OCI-LY3 (cell line): ENCODE measurements at regions not wholly inside any gene's neighbourhood (a gene's known extent, or its start where the extent isn't known, plus 50 kb on each side); places are given as distances from the start of the nearest gene placed in this dataset.

Experiments used
- H2AFZ ChIP-seq: fragments of 200-600, 300-600 bp; shearing (Covaris generic); 2 replicates; pipeline ENCODE4 v1.6.0; 2014; ENCODE audit warnings: antibody characterized with exemption, low read depth, low read length
- H3K27ac ChIP-seq: fragments of 200-600, 300-600 bp; sonication (generic); 2 replicates; pipeline ENCODE4 v1.5.1; 2014; ENCODE audit warnings: mild to moderate bottlenecking, low read length, moderate library complexity, mixed read lengths
- H3K27me3 ChIP-seq: fragments of 200-600, 300-600 bp; sonication (generic); 2 replicates; pipeline ENCODE4 v1.6.1; 2014; ENCODE audit warnings: low read depth, low read length, mixed read lengths
- H3K36me3 ChIP-seq: fragments of 200-600, 300-600 bp; sonication (generic); replicated peaks from 2 replicates; pipeline ENCODE3; 2014; ENCODE audit warnings: low read depth, low read length, mixed read lengths
- H3K4me1 ChIP-seq: fragments of 300-600, 200-600 bp; sonication (generic); 2 replicates; pipeline ENCODE4 v1.6.1; 2014; ENCODE audit warnings: low read length, mixed read lengths
- H3K4me2 ChIP-seq: fragments of 200-600, 300-600 bp; sonication (generic); 2 replicates; pipeline ENCODE4 v1.6.1; 2014; ENCODE audit warnings: low read length, mixed read lengths
- H3K4me3 ChIP-seq: fragments of 300-600, 200-600 bp; sonication (generic); 2 replicates; pipeline ENCODE4 v1.5.1; 2014; ENCODE audit warnings: antibody characterized with exemption, mild to moderate bottlenecking, low read length, moderate library complexity
- H3K79me2 ChIP-seq: fragments of 300-600, 200-600 bp; shearing (Covaris generic); 2 replicates; pipeline ENCODE4 v1.6.1; 2014; ENCODE audit warnings: mild to moderate bottlenecking, low read length, mixed read lengths
- H3K9ac ChIP-seq: fragments of 300-600, 200-600 bp; shearing (Covaris generic); 2 replicates; pipeline ENCODE4 v1.6.0; 2014; ENCODE audit warnings: mild to moderate bottlenecking, low read length, moderate library complexity
- H3K9me3 ChIP-seq: fragments of 200-600, 300-600 bp; shearing (Covaris generic); 2 replicates; pipeline ENCODE4 v1.6.1; 2014; ENCODE audit warnings: low read length, mixed read lengths; ENCODE audit not compliant: insufficient read depth
- H4K20me1 ChIP-seq: fragments of 200-600, 300-600 bp; sonication (generic); 2 replicates; pipeline ENCODE4 v1.6.1; 2016; ENCODE audit warnings: low read length, mixed read lengths; ENCODE audit not compliant: insufficient read depth
- EZH2phosphoT487 ChIP-seq: fragments of 200-600 bp; shearing (Covaris generic); IDR thresholded peaks from 2 replicates; pipeline ENCODE4 v1.6.1; 2018; ENCODE audit warnings: antibody characterized with exemption, mixed run types, low read depth
- TF ChIP-seq, protein P1 (sequence below): fragments of 200-600, 300-600 bp; sonication (generic); IDR thresholded peaks from 2 replicates; pipeline ENCODE4 v1.5.1; 2014; ENCODE audit warnings: antibody characterized with exemption, low read length, low read depth

DNA sequence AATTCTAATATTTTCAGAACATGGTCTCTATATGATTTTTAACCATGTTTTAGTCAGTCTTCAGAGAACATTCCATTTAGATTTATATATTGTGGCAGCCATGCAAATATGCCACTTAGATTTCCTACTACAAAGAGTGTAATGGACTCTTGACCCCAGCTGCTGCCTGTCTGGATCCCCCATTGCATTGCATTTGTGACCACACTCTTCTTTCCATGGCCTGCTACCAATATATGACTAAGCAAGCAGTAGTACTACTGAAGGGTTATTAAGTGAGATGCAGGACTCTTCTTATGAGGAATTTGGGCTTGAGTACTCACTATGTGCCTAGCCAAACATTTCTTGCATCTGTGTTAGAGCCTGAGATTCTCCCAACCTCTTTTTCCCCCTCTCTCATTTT lies 306.8 kb downstream of the PDHA2 start:
- no peak overlapping the region for H3K4me2 ChIP-seq
- H3K9me3 ChIP-seq: no peaks in the 10 kb centered on the region
- no peaks in the 10 kb centered on the region for H3K36me3 ChIP-seq
- no peaks in the 10 kb centered on the region for H4K20me1 ChIP-seq
- H3K27ac ChIP-seq: no peak overlapping the region
- no peaks in the 10 kb centered on the region for H3K4me1 ChIP-seq
- no peaks in the 10 kb centered on the region for H3K27me3 ChIP-seq
- TF ChIP-seq, protein P1, sequence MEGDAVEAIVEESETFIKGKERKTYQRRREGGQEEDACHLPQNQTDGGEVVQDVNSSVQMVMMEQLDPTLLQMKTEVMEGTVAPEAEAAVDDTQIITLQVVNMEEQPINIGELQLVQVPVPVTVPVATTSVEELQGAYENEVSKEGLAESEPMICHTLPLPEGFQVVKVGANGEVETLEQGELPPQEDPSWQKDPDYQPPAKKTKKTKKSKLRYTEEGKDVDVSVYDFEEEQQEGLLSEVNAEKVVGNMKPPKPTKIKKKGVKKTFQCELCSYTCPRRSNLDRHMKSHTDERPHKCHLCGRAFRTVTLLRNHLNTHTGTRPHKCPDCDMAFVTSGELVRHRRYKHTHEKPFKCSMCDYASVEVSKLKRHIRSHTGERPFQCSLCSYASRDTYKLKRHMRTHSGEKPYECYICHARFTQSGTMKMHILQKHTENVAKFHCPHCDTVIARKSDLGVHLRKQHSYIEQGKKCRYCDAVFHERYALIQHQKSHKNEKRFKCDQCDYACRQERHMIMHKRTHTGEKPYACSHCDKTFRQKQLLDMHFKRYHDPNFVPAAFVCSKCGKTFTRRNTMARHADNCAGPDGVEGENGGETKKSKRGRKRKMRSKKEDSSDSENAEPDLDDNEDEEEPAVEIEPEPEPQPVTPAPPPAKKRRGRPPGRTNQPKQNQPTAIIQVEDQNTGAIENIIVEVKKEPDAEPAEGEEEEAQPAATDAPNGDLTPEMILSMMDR: no peak
- no peak for TF ChIP-seq EZH2phosphoT487
- H2AFZ ChIP-seq: no peak overlapping the region
- H3K4me3 ChIP-seq: no peak overlapping the region
- H3K9ac ChIP-seq: no peak overlapping the region
- no peaks in the 10 kb centered on the region for H3K79me2 ChIP-seq

DNA sequence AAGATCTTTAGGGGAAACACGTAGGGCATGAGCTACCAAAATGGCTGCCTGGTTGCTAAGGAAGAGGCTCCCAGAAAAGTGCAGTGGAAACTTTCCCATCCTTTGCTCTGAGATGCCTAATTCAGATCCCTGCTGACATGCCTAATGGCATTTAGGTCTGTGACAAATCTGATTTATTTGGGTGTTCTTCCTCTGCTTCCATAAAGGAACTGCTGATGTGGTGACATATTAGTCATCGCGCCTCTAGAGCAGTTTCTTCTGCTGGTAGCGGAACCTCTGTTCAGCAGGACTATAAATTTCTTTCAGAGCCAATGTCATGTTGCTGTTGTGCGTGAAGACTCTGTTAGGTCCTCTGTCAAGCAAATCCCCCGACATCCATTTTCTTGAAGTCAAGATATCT lies 310.0 kb downstream of the PDHA2 start:
- H3K36me3 ChIP-seq: no peaks in the 10 kb centered on the region
- no peak overlapping the region for H3K27ac ChIP-seq
- H3K9ac ChIP-seq: no peak overlapping the region
- H3K4me1 ChIP-seq: no peaks in the 10 kb centered on the region
- H3K79me2 ChIP-seq: no peaks in the 10 kb centered on the region
- no peak overlapping the region for H3K4me3 ChIP-seq
- no peak overlapping the region for H3K4me2 ChIP-seq
- no peaks in the 10 kb centered on the region for H4K20me1 ChIP-seq
- no peak overlapping the region for H2AFZ ChIP-seq
- H3K9me3 ChIP-seq: no peaks in the 10 kb centered on the region
- H3K27me3 ChIP-seq: no peaks in the 10 kb centered on the region
- TF ChIP-seq EZH2phosphoT487: no peak
- TF ChIP-seq, protein P1: no peak

DNA sequence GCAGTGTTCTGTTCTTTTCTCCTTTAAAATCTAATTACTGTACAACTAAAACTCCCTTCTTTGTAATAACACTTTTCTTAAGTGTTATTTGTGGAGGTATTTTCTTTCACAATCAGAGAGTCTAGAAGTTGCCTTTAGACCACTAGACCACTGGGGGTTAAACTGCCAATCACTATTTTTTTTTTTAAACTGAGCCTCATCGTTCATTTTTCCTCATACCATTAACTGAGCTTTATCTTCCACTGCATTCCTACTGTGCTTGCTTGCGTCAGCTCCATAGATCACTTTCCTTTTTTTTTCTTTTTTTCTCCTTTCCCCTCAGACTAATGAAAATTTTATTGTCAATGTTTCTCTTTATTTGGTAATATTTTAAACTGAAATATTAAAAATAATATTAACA lies 310.6 kb downstream of the PDHA2 start:
- TF ChIP-seq EZH2phosphoT487: no peak
- TF ChIP-seq, protein P1: no peak
- Histone ChIP-seq H3K4me2 (no peak overlapping the region), H3K9ac (no peak overlapping the region), H3K27ac (no peak overlapping the region), H3K4me3 (no peak overlapping the region), H3K36me3 (no peaks in the 10 kb centered on the region), H3K9me3 (no peaks in the 10 kb centered on the region), H3K27me3 (no peaks in the 10 kb centered on the region), H2AFZ (no peak overlapping the region), H3K79me2 (no peaks in the 10 kb centered on the region), H3K4me1 (no peaks in the 10 kb centered on the region), H4K20me1 (no peaks in the 10 kb centered on the region)

DNA sequence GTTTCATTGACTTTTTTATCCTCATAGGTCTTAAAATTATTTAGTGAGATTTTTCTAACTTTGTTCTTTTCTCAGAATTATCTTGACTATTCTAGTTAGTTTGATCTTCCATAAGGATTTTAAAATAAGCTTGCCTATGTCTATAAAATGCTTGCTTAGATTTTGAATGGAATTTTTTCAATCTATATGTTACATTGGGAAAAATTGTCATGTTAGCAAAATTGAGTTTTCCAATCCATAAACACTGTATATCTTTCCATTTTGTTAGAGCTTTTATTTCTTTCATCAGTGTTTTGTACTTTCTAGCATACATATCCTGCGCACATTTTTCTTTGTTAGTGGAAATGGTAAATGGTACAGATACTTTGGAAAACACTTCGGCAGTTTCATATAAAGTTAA lies 312.9 kb downstream of the PDHA2 start:
- no peak overlapping the region for H3K4me3 ChIP-seq
- no peak overlapping the region for H3K9ac ChIP-seq
- no peaks in the 10 kb centered on the region for H3K36me3 ChIP-seq
- H3K9me3 ChIP-seq: no peaks in the 10 kb centered on the region
- H3K27me3 ChIP-seq: no peaks in the 10 kb centered on the region
- H4K20me1 ChIP-seq: no peaks in the 10 kb centered on the region
- no peak overlapping the region for H3K27ac ChIP-seq
- TF ChIP-seq, protein P1: no peak
- no peak for TF ChIP-seq EZH2phosphoT487
- no peak overlapping the region for H2AFZ ChIP-seq
- H3K79me2 ChIP-seq: no peaks in the 10 kb centered on the region
- no peaks in the 10 kb centered on the region for H3K4me1 ChIP-seq
- no peak overlapping the region for H3K4me2 ChIP-seq
